ENCODE measurements at regions not wholly inside any gene's neighbourhood (a gene's known extent, or its start where the extent isn't known, plus 50 kb on each side); places are given as distances from the start of the nearest gene placed in this dataset.

DNA sequence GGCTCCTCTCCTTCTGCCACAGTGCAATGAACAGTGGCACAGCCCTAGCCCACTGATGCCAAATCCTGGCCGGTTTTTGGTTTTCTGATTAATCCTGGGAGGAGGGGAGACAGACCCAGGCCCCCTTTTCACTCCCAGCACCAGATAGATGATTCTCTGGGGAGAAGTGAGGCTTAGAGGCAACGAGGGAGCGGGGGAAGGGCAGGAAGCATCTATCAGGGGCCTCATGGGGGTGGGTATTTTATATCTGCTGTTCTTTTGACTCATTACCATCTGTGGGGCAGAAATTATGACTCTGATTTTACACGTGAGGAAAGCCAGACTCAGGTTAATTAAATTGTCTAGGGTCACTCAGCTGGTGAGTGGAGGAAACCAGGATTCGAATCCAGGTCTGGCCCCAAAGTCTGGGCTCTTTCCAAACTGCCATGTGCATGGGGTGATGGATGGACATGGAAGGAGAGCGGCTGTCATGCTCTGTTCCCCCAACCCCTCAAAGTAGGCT, 79.4 kb downstream of the MRM1 start:
- no peak for TF ChIP-seq CTCF (IDR thresholded peaks at IDR 0.05)
- no peak for TF ChIP-seq POLR2A (IDR thresholded peaks at IDR 0.05)

Measured in right lobe of liver (tissue), 4 donors.